WTC11 (cell line): ENCODE measurements at regions not wholly inside any gene's neighbourhood (a gene's known extent, or its start where the extent isn't known, plus 50 kb on each side); places are given as distances from the start of the nearest gene placed in this dataset.

Experiments used
- ATAC-seq: fragments of 200-7000 bp; cut with Tn5 transposase; 2 replicates; pipeline ENCODE4 v1.10.0; 2021; ENCODE audit warnings: mild to moderate bottlenecking, moderate library complexity
- CTCF ChIA-PET: fragments of 300-600 bp; sonication (Branson Sonifier 250); formaldehyde crosslinking; loops from one replicate; lab custom pipeline; 2021; ENCODE audit warnings: antibody characterized with exemption; lab: Charles Lee
- POLR2A ChIA-PET: fragments of 350-600 bp; sonication (Branson Sonifier 250); formaldehyde crosslinking; loops from one replicate; lab custom pipeline; 2021; ENCODE audit warnings: antibody characterized with exemption; lab: Charles Lee
- DNase-seq: peaks from one replicate; pipeline ENCODE4 v3.0.0; 2021; ENCODE audit warnings: low spot score
- H3K27ac Mint-ChIP-seq: 2 replicates; pipeline ENCODE4 v1.8.0; 2021; ENCODE audit warnings: mixed read lengths
- H3K27me3 Mint-ChIP-seq: 2 replicates; pipeline ENCODE4 v1.8.0; 2021; ENCODE audit warnings: low read depth, mild to moderate bottlenecking, moderate library complexity, mixed read lengths
- H3K36me3 Mint-ChIP-seq: 2 replicates; pipeline ENCODE4 v1.8.0; 2021; ENCODE audit warnings: mixed read lengths
- H3K4me1 Mint-ChIP-seq: 2 replicates; pipeline ENCODE4 v1.8.0; 2022; ENCODE audit warnings: mixed read lengths
- H3K4me3 Mint-ChIP-seq: 2 replicates; pipeline ENCODE4 v1.8.0; 2021; ENCODE audit warnings: mild to moderate bottlenecking, moderate library complexity, mixed read lengths
- H3K9me3 Mint-ChIP-seq: 2 replicates; pipeline ENCODE4 v1.8.0; 2021; ENCODE audit warnings: mixed read lengths
- FOXK1 ChIP-seq: sonication (generic); formaldehyde crosslinking; IDR thresholded peaks from 2 replicates; pipeline ENCODE4 v1.8.0; 2022; ENCODE audit warnings: mild to moderate bottlenecking, moderate library complexity, missing genetic modification reagents
- GABPB1 ChIP-seq: sonication (generic); formaldehyde crosslinking; IDR thresholded peaks from 2 replicates; pipeline ENCODE4 v1.8.1; 2023; ENCODE audit warnings: mild to moderate bottlenecking, missing genetic modification reagents
- KAT7 ChIP-seq: sonication (generic); formaldehyde crosslinking; IDR thresholded peaks from 2 replicates; pipeline ENCODE4 v1.8.1; 2023; ENCODE audit warnings: missing genetic modification reagents, mild to moderate bottlenecking, borderline replicate concordance
- NFE2L1 ChIP-seq: sonication (generic); formaldehyde crosslinking; IDR thresholded peaks from 2 replicates; pipeline ENCODE4 v1.8.1; 2023; ENCODE audit warnings: missing genetic modification reagents
- NR3C1 ChIP-seq: sonication (generic); formaldehyde crosslinking; conservative IDR thresholded peaks from 2 replicates; pipeline ENCODE4 v1.8.1; 2023; ENCODE audit warnings: low read depth, mild to moderate bottlenecking, missing genetic modification reagents
- TEAD4 ChIP-seq: sonication (generic); formaldehyde crosslinking; IDR thresholded peaks from 2 replicates; pipeline ENCODE4 v1.8.0; 2022; ENCODE audit warnings: mild to moderate bottlenecking, missing genetic modification reagents
- TP53 ChIP-seq: sonication (generic); formaldehyde crosslinking; IDR thresholded peaks from 2 replicates; pipeline ENCODE4 v1.8.1; 2023; ENCODE audit warnings: mild to moderate bottlenecking, missing genetic modification reagents
- ZNF219 ChIP-seq: sonication (generic); formaldehyde crosslinking; IDR thresholded peaks from 2 replicates; pipeline ENCODE4 v1.8.0; 2023; ENCODE audit warnings: missing genetic modification reagents, mild to moderate bottlenecking, borderline replicate concordance
- ZNF416 ChIP-seq: fragments of 250-450 bp; sonication (Bioruptor Pico); IDR thresholded peaks from 2 replicates; pipeline ENCODE4 v1.9.0; 2021; ENCODE audit warnings: mild to moderate bottlenecking, inconsistent platforms
- TF ChIP-seq, protein P1 (sequence below): sonication (generic); formaldehyde crosslinking; IDR thresholded peaks from 2 replicates; pipeline ENCODE4 v1.8.0; 2023; ENCODE audit warnings: missing genetic modification reagents
- TF ChIP-seq, protein P2 (sequence below): sonication (generic); formaldehyde crosslinking; IDR thresholded peaks from 2 replicates; pipeline ENCODE4 v1.8.1; 2023; ENCODE audit warnings: mild to moderate bottlenecking, missing genetic modification reagents, moderate library complexity
- TF ChIP-seq, protein P3 (sequence below): sonication (generic); formaldehyde crosslinking; IDR thresholded peaks from 2 replicates; pipeline ENCODE4 v1.8.0; 2022; ENCODE audit warnings: mild to moderate bottlenecking, missing genetic modification reagents
- TF ChIP-seq, protein P4 (sequence below): fragments of 250-450 bp; sonication (Bioruptor Pico); IDR thresholded peaks from 2 replicates; pipeline ENCODE4 v1.9.0; 2021; ENCODE audit warnings: mild to moderate bottlenecking
- TF ChIP-seq, protein P5 (sequence below): fragments of 250-450 bp; sonication (Bioruptor Pico); IDR thresholded peaks from 2 replicates; pipeline ENCODE4 v1.9.0; 2021; ENCODE audit warnings: mild to moderate bottlenecking

DNA sequence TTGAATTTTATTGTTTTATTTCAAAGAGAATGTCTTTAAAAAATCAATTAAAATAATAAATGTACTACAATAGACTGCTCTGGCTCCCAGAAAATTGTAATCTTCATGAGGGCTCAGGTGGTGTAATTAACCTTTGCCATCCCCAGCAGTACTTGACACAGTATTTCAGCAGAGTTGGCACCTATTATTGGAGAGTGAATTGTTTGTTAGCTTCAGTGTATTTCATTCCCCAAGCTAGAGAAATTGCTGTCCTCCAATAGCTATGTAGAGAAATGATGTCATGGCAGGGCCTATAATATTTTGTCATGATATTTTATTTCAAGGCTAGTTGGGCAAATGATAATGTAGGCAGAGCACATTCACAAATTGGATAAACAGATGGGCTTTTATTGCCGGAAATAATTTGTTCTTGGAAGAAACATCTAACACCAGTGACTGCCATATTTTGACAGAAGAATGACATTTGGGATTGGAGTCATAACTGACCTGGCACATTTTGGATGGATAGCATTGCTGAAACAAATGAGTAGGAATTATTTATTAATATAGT lies 712.0 kb upstream of the NXPH2 start:
- 0 out of 2 replicates have a peak, but pooled peaks cover 4% of the 10 kb centered on the region for H3K4me1 Mint-ChIP-seq
- ChIA-PET CTCF (no interaction called here), POLR2A (no interaction called here)
- TF ChIP-seq, protein P1, sequence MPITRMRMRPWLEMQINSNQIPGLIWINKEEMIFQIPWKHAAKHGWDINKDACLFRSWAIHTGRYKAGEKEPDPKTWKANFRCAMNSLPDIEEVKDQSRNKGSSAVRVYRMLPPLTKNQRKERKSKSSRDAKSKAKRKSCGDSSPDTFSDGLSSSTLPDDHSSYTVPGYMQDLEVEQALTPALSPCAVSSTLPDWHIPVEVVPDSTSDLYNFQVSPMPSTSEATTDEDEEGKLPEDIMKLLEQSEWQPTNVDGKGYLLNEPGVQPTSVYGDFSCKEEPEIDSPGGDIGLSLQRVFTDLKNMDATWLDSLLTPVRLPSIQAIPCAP, result no peak
- TF ChIP-seq, protein P2, sequence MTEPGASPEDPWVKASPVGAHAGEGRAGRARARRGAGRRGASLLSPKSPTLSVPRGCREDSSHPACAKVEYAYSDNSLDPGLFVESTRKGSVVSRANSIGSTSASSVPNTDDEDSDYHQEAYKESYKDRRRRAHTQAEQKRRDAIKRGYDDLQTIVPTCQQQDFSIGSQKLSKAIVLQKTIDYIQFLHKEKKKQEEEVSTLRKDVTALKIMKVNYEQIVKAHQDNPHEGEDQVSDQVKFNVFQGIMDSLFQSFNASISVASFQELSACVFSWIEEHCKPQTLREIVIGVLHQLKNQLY (CRISPR knock-in tag), result no peak
- DNase-seq (no peak), ATAC-seq (no peak)
- no peak overlapping the region for H3K27ac Mint-ChIP-seq
- H3K9me3 Mint-ChIP-seq, result peaks cover 17% of the 10 kb centered on the region
- H3K27me3 Mint-ChIP-seq, result peaks cover 3% of the 10 kb centered on the region; the same call in 1 of the 2 replicates
- H3K36me3 Mint-ChIP-seq, result peaks cover 11% of the 10 kb centered on the region
- H3K4me3 Mint-ChIP-seq, result no peak overlapping the region

DNA sequence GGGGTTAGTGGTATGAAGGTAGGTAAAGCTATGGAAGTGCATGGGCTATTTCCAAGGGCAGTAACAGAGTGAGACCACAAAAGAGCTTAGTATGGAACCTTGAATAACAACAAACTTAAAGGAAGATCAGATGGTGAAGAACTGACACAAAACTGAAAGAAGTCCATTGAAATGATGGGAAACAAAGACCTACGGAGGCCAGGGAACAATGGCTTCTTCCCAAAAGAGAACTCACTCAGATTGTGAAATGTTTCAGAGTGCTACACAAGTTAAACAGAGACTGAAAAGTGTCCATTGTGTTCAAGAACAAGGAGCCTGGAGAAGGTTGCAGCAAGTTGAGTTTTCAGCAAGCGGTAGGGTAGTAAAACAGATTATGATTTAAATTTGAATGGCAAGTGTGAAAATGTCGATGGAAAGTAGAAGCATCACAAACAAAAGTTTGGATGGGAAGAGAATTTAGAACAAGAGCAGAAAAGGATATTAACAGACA lies 700.0 kb upstream of the NXPH2 start:
- ChIA-PET CTCF (no interaction called here), POLR2A (no interaction called here)
- DNase-seq, result no peak
- H3K4me1 Mint-ChIP-seq, result peaks cover 42% of the 10 kb centered on the region
- H3K27ac Mint-ChIP-seq, result no peak overlapping the region
- no peak for ATAC-seq
- TF ChIP-seq, protein P3, sequence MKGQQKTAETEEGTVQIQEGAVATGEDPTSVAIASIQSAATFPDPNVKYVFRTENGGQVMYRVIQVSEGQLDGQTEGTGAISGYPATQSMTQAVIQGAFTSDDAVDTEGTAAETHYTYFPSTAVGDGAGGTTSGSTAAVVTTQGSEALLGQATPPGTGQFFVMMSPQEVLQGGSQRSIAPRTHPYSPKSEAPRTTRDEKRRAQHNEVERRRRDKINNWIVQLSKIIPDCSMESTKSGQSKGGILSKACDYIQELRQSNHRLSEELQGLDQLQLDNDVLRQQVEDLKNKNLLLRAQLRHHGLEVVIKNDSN, result no peak
- TF ChIP-seq TP53 (CRISPR knock-in tag) (no peak), ZNF416 (CRISPR knock-in tag) (no peak), TEAD4 (no peak), KAT7 (CRISPR knock-in tag) (no peak), GABPB1 (CRISPR knock-in tag) (no peak), FOXK1 (CRISPR knock-in tag) (no peak), NFE2L1 (no peak), ZNF219 (CRISPR knock-in tag) (no peak), NR3C1 (no peak)
- TF ChIP-seq, protein P4, sequence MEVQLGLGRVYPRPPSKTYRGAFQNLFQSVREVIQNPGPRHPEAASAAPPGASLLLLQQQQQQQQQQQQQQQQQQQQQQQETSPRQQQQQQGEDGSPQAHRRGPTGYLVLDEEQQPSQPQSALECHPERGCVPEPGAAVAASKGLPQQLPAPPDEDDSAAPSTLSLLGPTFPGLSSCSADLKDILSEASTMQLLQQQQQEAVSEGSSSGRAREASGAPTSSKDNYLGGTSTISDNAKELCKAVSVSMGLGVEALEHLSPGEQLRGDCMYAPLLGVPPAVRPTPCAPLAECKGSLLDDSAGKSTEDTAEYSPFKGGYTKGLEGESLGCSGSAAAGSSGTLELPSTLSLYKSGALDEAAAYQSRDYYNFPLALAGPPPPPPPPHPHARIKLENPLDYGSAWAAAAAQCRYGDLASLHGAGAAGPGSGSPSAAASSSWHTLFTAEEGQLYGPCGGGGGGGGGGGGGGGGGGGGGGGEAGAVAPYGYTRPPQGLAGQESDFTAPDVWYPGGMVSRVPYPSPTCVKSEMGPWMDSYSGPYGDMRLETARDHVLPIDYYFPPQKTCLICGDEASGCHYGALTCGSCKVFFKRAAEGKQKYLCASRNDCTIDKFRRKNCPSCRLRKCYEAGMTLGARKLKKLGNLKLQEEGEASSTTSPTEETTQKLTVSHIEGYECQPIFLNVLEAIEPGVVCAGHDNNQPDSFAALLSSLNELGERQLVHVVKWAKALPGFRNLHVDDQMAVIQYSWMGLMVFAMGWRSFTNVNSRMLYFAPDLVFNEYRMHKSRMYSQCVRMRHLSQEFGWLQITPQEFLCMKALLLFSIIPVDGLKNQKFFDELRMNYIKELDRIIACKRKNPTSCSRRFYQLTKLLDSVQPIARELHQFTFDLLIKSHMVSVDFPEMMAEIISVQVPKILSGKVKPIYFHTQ (CRISPR knock-in tag), result no peak
- TF ChIP-seq, protein P5, sequence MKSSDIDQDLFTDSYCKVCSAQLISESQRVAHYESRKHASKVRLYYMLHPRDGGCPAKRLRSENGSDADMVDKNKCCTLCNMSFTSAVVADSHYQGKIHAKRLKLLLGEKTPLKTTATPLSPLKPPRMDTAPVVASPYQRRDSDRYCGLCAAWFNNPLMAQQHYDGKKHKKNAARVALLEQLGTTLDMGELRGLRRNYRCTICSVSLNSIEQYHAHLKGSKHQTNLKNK (CRISPR knock-in tag), result no peak
- H3K27me3 Mint-ChIP-seq, result peaks cover 4% of the 10 kb centered on the region; the same call in 1 of the 2 replicates
- peaks cover 7% of the 10 kb centered on the region for H3K36me3 Mint-ChIP-seq
- H3K4me3 Mint-ChIP-seq, result no peak overlapping the region
- peaks cover 11% of the 10 kb centered on the region for H3K9me3 Mint-ChIP-seq

DNA sequence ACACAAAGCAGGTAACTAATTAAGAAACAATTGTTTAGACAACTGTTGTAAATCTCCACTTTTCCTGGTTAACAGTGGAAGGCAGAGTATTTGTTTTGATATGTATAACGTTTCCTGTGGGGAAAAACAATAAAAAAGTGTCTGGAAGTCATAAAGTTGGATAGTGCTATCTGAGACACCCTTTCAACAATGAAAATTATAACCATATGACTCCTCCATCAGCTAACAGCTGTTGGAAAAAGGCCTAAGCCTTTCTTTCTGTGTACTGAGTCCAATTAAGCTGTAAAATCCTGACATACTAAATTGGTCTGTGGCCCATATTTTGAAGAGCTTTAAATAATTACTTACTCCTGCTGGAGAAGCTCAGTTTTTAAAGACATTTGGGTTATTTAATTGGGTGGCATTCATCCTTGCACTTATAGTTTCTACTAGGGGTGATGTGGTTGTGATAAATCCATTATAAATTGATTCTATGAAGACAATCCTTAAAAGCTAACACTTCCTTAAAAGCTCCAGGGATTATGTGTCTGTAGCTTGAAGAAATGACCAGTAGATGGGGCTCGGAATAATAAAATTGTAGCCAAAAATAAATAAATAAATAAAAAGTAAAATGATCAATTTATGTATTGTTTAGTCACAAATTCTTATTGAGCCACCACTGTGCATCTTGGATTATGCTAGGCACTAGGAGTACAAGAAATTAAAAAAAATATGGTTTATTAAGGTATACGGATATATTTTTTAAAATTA lies 698.1 kb upstream of the NXPH2 start:
- DNase-seq, result no peak
- Mint-ChIP-seq H3K27ac (no peak overlapping the region), H3K4me3 (no peak overlapping the region), H3K36me3 (peaks cover 7% of the 10 kb centered on the region), H3K4me1 (peaks cover 33% of the 10 kb centered on the region), H3K9me3 (peaks cover 11% of the 10 kb centered on the region), H3K27me3 (peaks cover 4% of the 10 kb centered on the region; the same call in 1 of the 2 replicates)
- TF ChIP-seq GABPB1 (CRISPR knock-in tag), result no peak
- ATAC-seq, result no peak; the same call in 1 of the 2 replicates
- ChIA-PET CTCF (interaction anchor here (0.9 to 1.7 kb wide), 9 partner anchors 9 to 514 kb away, joined by 3 to 6 read pairs (median 4); no protein-coding TSS in a partner anchor), POLR2A (no interaction called here)
